ENCODE measurements at regions not wholly inside any gene's neighbourhood (a gene's known extent, or its start where the extent isn't known, plus 50 kb on each side); places are given as distances from the start of the nearest gene placed in this dataset.
A peak's percentile ranks its signal among the peaks of the same experiment; 100 is the strongest.

DNA sequence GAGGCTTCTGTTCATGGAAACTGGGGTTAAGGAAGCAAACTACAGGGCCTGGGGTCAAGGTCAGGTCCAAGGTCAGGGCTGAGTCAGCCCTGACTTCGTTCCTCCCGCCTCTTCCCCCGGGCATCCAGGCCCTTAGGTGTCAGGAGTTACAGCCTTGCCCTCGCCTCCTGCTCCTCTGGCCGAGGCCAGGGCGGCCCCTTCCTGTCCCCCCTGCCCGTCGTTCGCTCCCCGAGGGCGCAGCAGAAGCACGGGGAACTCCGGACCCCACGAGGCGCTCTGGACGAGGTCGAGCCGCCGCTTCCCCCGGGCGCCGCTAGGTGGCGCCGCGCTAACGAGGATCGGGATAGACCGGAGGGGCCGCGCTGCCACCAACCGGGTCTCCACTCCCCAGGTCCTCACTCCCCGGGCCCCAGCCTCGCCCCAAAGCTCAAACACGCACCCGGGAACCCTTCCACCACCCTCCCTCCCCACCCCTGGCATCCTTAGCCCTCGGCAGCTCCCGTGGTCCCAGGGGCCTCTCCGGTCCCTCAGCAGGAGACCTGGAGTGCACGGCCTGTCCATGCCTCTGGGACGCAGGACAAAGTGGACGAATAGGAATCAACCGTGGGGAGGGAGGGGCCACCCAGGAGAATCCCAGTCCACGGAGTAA lies 59.2 kb upstream of the MYL10 start:
- no peaks in the 10 kb centered on the region for H3K79me1 ChIP-seq (ENCODE audit: low read depth, low read length)
- 0 out of 2 replicates have a peak overlapping the region, but pooled peaks have one; percentile 32 for H2BK20ac ChIP-seq (ENCODE audit: low read length)
- no peak overlapping the region for H3K23ac ChIP-seq (ENCODE audit: insufficient read length)
- H3K9ac ChIP-seq (replicated peaks in 1 of 4; ENCODE audit: extremely low read depth in 1 of 4, low read depth in 3 of 4, low read length in 3 of 4), result no peak overlapping the region
- POLR2A ChIA-PET (ENCODE audit: partially characterized antibody), result no interaction called here
- H2BK5ac ChIP-seq (ENCODE audit: low read depth, low read length), result 0 out of 2 replicates have a peak overlapping the region, but pooled peaks have one; percentile 1
- DNase-seq (ENCODE audit: low read depth in 1 of 2, low spot score in 2 of 2) (peak in 1 of 2 experiments; percentile 98), FAIRE-seq (no peak)
- H2BK120ac ChIP-seq (replicated peaks; ENCODE audit: low read depth, low read length), result peak overlapping the region; percentile 95
- peaks cover 0 to 3% of the 10 kb centered on the region in 2 experiments for H4K20me1 ChIP-seq (replicated peaks in 1 of 2; ENCODE audit: control insufficient read depth in 1 of 2, insufficient read depth in 2 of 2, low read length in 2 of 2)
- 0 out of 2 replicates have a peak, but pooled peaks cover 2% of the 10 kb centered on the region for H3K23me2 ChIP-seq (ENCODE audit: low read depth, low read length)
- H3K36me3 ChIP-seq (ENCODE audit: control insufficient read depth in 2 of 4, insufficient read depth in 4 of 4, low read length in 3 of 4), result no peaks in the 10 kb centered on the region
- no peak overlapping the region for H3K56ac ChIP-seq (replicated peaks; ENCODE audit: insufficient read length, low read depth, low read length)
- peak overlapping the region; percentile 80; the same call in 1 of the 2 replicates for H2BK12ac ChIP-seq (ENCODE audit: low read depth, low read length)
- peak overlapping the region; percentile 91 for H3K4ac ChIP-seq (replicated peaks; ENCODE audit: insufficient read length, low read depth, low read length)
- H2AFZ ChIP-seq (ENCODE audit: low read length), result peak overlapping the region; percentile 84; the same call in 1 of the 2 replicates
- WGBS, 2 experiments (ENCODE audit: extremely low coverage in 1 of 2, insufficient coverage in 1 of 2, insufficient read length in 1 of 2, insufficient replicate concordance in 2 of 2, low coverage in 1 of 2, low lambda C conversion rate in 2 of 2, missing lambda C conversion rate in 1 of 2), result 10% methylated on average over 26 of the region's 43 CpGs; no CpG with 5 or more reads in 1 of the 2 experiments
- H3K27me3 ChIP-seq (replicated peaks in 1 of 4; ENCODE audit: control insufficient read depth in 3 of 4, extremely low read depth in 1 of 4, insufficient read depth in 3 of 4, low read length in 3 of 4), result peaks cover 0 to 2% (median 0%) of the 10 kb centered on the region in 4 experiments; a peak in 1 of 7 replicates
- no peaks in the 10 kb centered on the region for H3K9me3 ChIP-seq (ENCODE audit: insufficient read depth in 2 of 2, low read depth in 1 of 2, low read length in 1 of 2)
- no peak overlapping the region for H2BK15ac ChIP-seq (ENCODE audit: low read length)
- H4K5ac ChIP-seq (ENCODE audit: insufficient read length, low read depth, low read length), result peak overlapping the region; percentile 51
- H3K18ac ChIP-seq (ENCODE audit: extremely low read depth, low read length), result peak overlapping the region; percentile 83
- H3K4me2 ChIP-seq (ENCODE audit: insufficient read depth in 1 of 2, low read depth in 2 of 2, low read length in 2 of 2), result peak overlapping the region; percentile 2 to 69; a peak in 3 of 4 replicates
- H3K4me1 ChIP-seq (replicated peaks in 1 of 4; ENCODE audit: control insufficient read depth in 3 of 4, insufficient read depth in 4 of 4, low read length in 3 of 4), result no peaks in the 10 kb centered on the region; a peak in 2 of 7 replicates
- H3K4me3 ChIP-seq (ENCODE audit: extremely low read depth in 1 of 4, insufficient read depth in 2 of 4, low read depth in 3 of 4, low read length in 4 of 4), result peak overlapping the region in 1 of 4 experiments; percentile 43; a peak in 2 of 8 replicates
- H4K8ac ChIP-seq (ENCODE audit: extremely low read depth, insufficient read depth, low read length), result peak overlapping the region; percentile 87
- H3K79me2 ChIP-seq (ENCODE audit: control insufficient read depth in 1 of 2, insufficient read depth in 2 of 2, low read length in 2 of 2), result no peaks in the 10 kb centered on the region; a peak in 1 of 4 replicates
- no peak overlapping the region for H3K14ac ChIP-seq (ENCODE audit: insufficient read length)
- no peak overlapping the region for H2AK5ac ChIP-seq (ENCODE audit: low read depth, low read length)
- peak overlapping the region; percentile 76 for H4K91ac ChIP-seq (replicated peaks; ENCODE audit: insufficient read length, low read length)
- CTCF ChIA-PET (ENCODE audit: partially characterized antibody), result interaction anchor here (0.6 to 2.8 kb wide), 20 partner anchors 10 to 194 kb away, joined by 3 to 24 read pairs (median 3); no protein-coding TSS in a partner anchor
- H3K27ac ChIP-seq (ENCODE audit: low read depth, low read length), result no peak overlapping the region
- TF ChIP-seq RAD21 (IDR thresholded peaks at IDR 0.05 in 1 of 2, conservative IDR thresholded peaks at IDR 0.05 in 1 of 2; ENCODE audit: low read depth in 2 of 2, low read length in 2 of 2) (peak; percentile 91 to 93), FOSL1 (IDR thresholded peaks at IDR 0.05; ENCODE audit: insufficient read depth, low read depth, low read length) (no peak), RXRA (IDR thresholded peaks at IDR 0.05; ENCODE audit: insufficient read depth, low read depth, low read length) (0 out of 2 replicates have a peak, but pooled peaks have one; percentile 67), BACH1 (IDR thresholded peaks at IDR 0.05; ENCODE audit: low read length) (0 out of 2 replicates have a peak, but pooled peaks have one; percentile 8), CTCF (IDR thresholded peaks at IDR 0.05; ENCODE audit: control extremely low read depth in 1 of 3, insufficient read depth in 1 of 3, low read depth in 1 of 3, low read length in 3 of 3) (peak; percentile 84 to 91 (median 86))
- TF ChIP-seq, protein P1, sequence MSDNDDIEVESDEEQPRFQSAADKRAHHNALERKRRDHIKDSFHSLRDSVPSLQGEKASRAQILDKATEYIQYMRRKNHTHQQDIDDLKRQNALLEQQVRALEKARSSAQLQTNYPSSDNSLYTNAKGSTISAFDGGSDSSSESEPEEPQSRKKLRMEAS (IDR thresholded peaks at IDR 0.05), result peak; percentile 86
- TF ChIP-seq, protein P2, sequence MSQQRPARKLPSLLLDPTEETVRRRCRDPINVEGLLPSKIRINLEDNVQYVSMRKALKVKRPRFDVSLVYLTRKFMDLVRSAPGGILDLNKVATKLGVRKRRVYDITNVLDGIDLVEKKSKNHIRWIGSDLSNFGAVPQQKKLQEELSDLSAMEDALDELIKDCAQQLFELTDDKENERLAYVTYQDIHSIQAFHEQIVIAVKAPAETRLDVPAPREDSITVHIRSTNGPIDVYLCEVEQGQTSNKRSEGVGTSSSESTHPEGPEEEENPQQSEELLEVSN (IDR thresholded peaks at IDR 0.05), result peak; percentile 64; the same call in 1 of the 2 replicates
